Suprapubic skin (tissue), 4 donors: ENCODE measurements at regions not wholly inside any gene's neighbourhood (a gene's known extent, or its start where the extent isn't known, plus 50 kb on each side); places are given as distances from the start of the nearest gene placed in this dataset.

Experiments used
- DNase-seq, 2 donors: peaks; one replicate each; pipeline ENCODE4 v3.0.0-alpha.2; 2019; ENCODE audit warnings: low spot score in 2 of 2
- H3K27ac ChIP-seq: fragments of 200-600 bp; sonication (generic); one replicate; pipeline ENCODE4 v1.5.1; 2019
- H3K27me3 ChIP-seq: fragments of 200-600 bp; sonication (generic); one replicate; pipeline ENCODE4 v1.5.1; 2019
- H3K36me3 ChIP-seq: fragments of 200-600 bp; sonication (generic); one replicate; pipeline ENCODE4 v1.5.1; 2019
- H3K4me1 ChIP-seq: fragments of 200-600 bp; sonication (generic); one replicate; pipeline ENCODE4 v1.5.1; 2019
- H3K4me3 ChIP-seq: fragments of 200-600 bp; sonication (generic); one replicate; pipeline ENCODE4 v1.5.1; 2019; ENCODE audit warnings: mild to moderate bottlenecking
- H3K9me3 ChIP-seq: fragments of 200-600 bp; sonication (generic); one replicate; pipeline ENCODE4 v1.5.1; 2019
- CTCF ChIP-seq, 2 donors: fragments of 200-600 bp in 1 of 2; fragments of 450-650 bp in 1 of 2; sonication (generic) in 1 of 2; IDR thresholded peaks; one replicate each; pipeline ENCODE4 v1.5.1; 2016 to 2019; ENCODE audit warnings: antibody characterized with exemption in 2 of 2, mild to moderate bottlenecking in 1 of 2, moderate library complexity in 1 of 2
- EP300 ChIP-seq: sonication (generic); formaldehyde crosslinking; IDR thresholded peaks from one replicate; pipeline ENCODE4 v1.6.1; 2017; ENCODE audit warnings: antibody characterized with exemption
- POLR2A ChIP-seq, 2 donors: fragments of 450-650 bp; IDR thresholded peaks; one replicate each; pipeline ENCODE4 v1.6.1; 2017; ENCODE audit warnings: antibody characterized with exemption in 2 of 2, mild to moderate bottlenecking in 2 of 2, moderate library complexity in 2 of 2
- POLR2AphosphoS5 ChIP-seq, 3 donors: sonication (generic); formaldehyde crosslinking; IDR thresholded peaks; one replicate each; pipeline ENCODE4 v1.6.1; 2017; ENCODE audit warnings: antibody characterized with exemption in 3 of 3
- WGBS: methylation state at CpG from one replicate; pipeline ENCODE4 v1.1.5; 2018; 5-methylcytosine and 5-hydroxymethylcytosine counted together

- H3K9me3 ChIP-seq: no peaks in the 10 kb centered on the region
- 73% methylated on average over 2 of the region's 2 CpGs for WGBS
- H3K27me3 ChIP-seq: no peaks in the 10 kb centered on the region
- no peak overlapping the region for H3K4me3 ChIP-seq
- no peak for DNase-seq
- H3K4me1 ChIP-seq: no peaks in the 10 kb centered on the region
- TF ChIP-seq POLR2AphosphoS5 (IDR thresholded peaks at IDR 0.05) (no peak), POLR2A (IDR thresholded peaks at IDR 0.05) (no peak), EP300 (no peak), CTCF (IDR thresholded peaks at IDR 0.05) (no peak)
- H3K27ac ChIP-seq: no peak overlapping the region
- no peaks in the 10 kb centered on the region for H3K36me3 ChIP-seq
Observed at GRCh38 chrX:15157624-15158023, 112.3 kb downstream of the ASB9 start.

- Histone ChIP-seq H3K9me3 (no peaks in the 10 kb centered on the region), H3K27me3 (no peaks in the 10 kb centered on the region), H3K4me1 (no peaks in the 10 kb centered on the region), H3K36me3 (no peaks in the 10 kb centered on the region), H3K27ac (no peak overlapping the region), H3K4me3 (no peak overlapping the region)
- 65% methylated on average over 4 of the region's 4 CpGs for WGBS
- no peak for TF ChIP-seq POLR2A (IDR thresholded peaks at IDR 0.05)
- TF ChIP-seq EP300: no peak
- no peak for TF ChIP-seq CTCF (IDR thresholded peaks at IDR 0.05)
- no peak for TF ChIP-seq POLR2AphosphoS5 (IDR thresholded peaks at IDR 0.05)
- no peak for DNase-seq
Observed at GRCh38 chrX:15151267-15152186, 118.4 kb downstream of the ASB9 start.

- Histone ChIP-seq H3K4me3 (no peak overlapping the region), H3K27ac (no peak overlapping the region), H3K4me1 (no peaks in the 10 kb centered on the region), H3K27me3 (no peaks in the 10 kb centered on the region), H3K36me3 (no peaks in the 10 kb centered on the region), H3K9me3 (no peaks in the 10 kb centered on the region)
- 79% methylated on average over 1 of the region's 1 CpG for WGBS
- no peak for DNase-seq
- TF ChIP-seq POLR2A (IDR thresholded peaks at IDR 0.05): no peak
- no peak for TF ChIP-seq EP300
- TF ChIP-seq POLR2AphosphoS5 (IDR thresholded peaks at IDR 0.05): no peak
- TF ChIP-seq CTCF (IDR thresholded peaks at IDR 0.05): no peak
Observed at GRCh38 chrX:15150586-15150985, 119.3 kb downstream of the ASB9 start.

- no peak for DNase-seq
- no peaks in the 10 kb centered on the region for H3K9me3 ChIP-seq
- no peaks in the 10 kb centered on the region for H3K4me1 ChIP-seq
- no peaks in the 10 kb centered on the region for H3K27me3 ChIP-seq
- no peak overlapping the region for H3K4me3 ChIP-seq
- no peak overlapping the region for H3K27ac ChIP-seq
- no peaks in the 10 kb centered on the region for H3K36me3 ChIP-seq
- 19% methylated on average over 6 of the region's 6 CpGs for WGBS
- TF ChIP-seq POLR2A (IDR thresholded peaks at IDR 0.05) (no peak), POLR2AphosphoS5 (IDR thresholded peaks at IDR 0.05) (no peak), EP300 (no peak), CTCF (IDR thresholded peaks at IDR 0.05) (no peak)
Observed at GRCh38 chrX:15146515-15146914, 123.4 kb downstream of the ASB9 start.

- H3K27me3 ChIP-seq: no peaks in the 10 kb centered on the region
- H3K27ac ChIP-seq: no peak overlapping the region
- TF ChIP-seq POLR2A (IDR thresholded peaks at IDR 0.05) (no peak), EP300 (no peak), CTCF (IDR thresholded peaks at IDR 0.05) (no peak), POLR2AphosphoS5 (IDR thresholded peaks at IDR 0.05) (no peak)
- H3K4me1 ChIP-seq: no peaks in the 10 kb centered on the region
- DNase-seq: no peak
- H3K4me3 ChIP-seq: no peak overlapping the region
- no peaks in the 10 kb centered on the region for H3K36me3 ChIP-seq
- 35% methylated on average over 1 of the region's 1 CpG for WGBS
- no peaks in the 10 kb centered on the region for H3K9me3 ChIP-seq
Observed at GRCh38 chrX:15143825-15144121, 126.1 kb downstream of the ASB9 start.
